Ovary (tissue), 3 donors: ENCODE measurements at regions not wholly inside any gene's neighbourhood (a gene's known extent, or its start where the extent isn't known, plus 50 kb on each side); places are given as distances from the start of the nearest gene placed in this dataset.

Source experiments
- CTCF ChIP-seq, 3 donors: fragments of 450-650 bp in 2 of 3; fragments of 200-600 bp in 1 of 3; IDR thresholded peaks; one replicate each; pipeline versions ENCODE4 v1.5.1 to v1.8.0; 2016 to 2022; ENCODE audit warnings: antibody characterized with exemption in 3 of 3, mild to moderate bottlenecking in 1 of 3
- EP300 ChIP-seq: sonication (generic); formaldehyde crosslinking; IDR thresholded peaks from one replicate; pipeline ENCODE4 v1.6.1; 2017; ENCODE audit warnings: antibody characterized with exemption
- POLR2A ChIP-seq: fragments of 450-650 bp; IDR thresholded peaks from one replicate; pipeline ENCODE4 v1.6.1; 2017; ENCODE audit warnings: antibody characterized with exemption, mild to moderate bottlenecking, moderate library complexity
- donor health status: DM: no; HTN: no; CAD: no.

- TF ChIP-seq CTCF (IDR thresholded peaks at IDR 0.05), result no peak
- TF ChIP-seq POLR2A, result no peak
- TF ChIP-seq EP300, result no peak
Observed at GRCh38 chr15:95895508-95895907, 435.0 kb upstream of the NR2F2 start.
